GM15510 (cell line): ENCODE measurements at regions not wholly inside any gene's neighbourhood (a gene's known extent, or its start where the extent isn't known, plus 50 kb on each side); places are given as distances from the start of the nearest gene placed in this dataset.

Source experiments
- POLR2A ChIP-seq: IDR thresholded peaks from 3 replicates; pipeline ENCODE4 v1.6.1; 2011; ENCODE audit warnings: borderline replicate concordance; ENCODE audit not compliant: insufficient read length; ENCODE audit errors: extremely low read depth

DNA sequence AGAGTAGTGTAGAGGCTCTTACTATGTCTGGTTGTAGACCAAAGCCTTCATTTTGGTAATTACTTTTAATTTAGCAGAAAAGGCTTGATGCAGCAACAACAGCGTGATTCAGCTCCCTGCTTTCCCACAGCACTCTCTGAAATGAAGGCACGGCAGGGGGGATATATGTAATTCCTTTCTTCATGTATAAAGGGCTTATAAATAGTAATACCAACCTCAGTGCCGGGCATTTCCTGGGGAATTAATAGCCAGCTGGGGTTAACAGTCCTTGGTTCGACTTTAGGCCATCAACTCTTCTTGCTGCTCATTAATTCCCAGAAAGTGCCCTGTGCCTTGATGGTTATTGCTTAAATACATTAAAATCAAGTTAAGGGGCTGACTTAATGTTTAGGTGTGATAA lies 669.0 kb downstream of the ZNF674 start:
- no peak for TF ChIP-seq POLR2A

DNA sequence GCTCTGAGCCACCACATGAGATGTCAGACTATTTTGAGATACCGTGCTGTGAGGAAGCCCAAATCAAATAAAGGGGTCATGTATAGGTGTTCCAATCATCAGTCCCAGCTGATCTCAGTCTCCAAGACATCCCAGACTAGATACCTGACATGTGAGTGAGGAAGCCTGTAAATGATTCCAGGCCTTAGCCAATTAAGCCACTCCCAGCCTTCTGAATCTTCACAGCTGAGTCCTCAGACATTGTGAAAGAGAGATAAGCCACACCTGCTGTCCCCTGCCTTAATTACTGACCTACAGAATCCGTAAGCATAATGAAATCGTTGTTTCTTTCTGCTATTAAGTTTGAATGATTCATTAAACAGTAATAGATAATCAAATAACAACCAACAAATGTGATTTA lies 671.4 kb downstream of the ZNF674 start:
- TF ChIP-seq POLR2A = no peak

DNA sequence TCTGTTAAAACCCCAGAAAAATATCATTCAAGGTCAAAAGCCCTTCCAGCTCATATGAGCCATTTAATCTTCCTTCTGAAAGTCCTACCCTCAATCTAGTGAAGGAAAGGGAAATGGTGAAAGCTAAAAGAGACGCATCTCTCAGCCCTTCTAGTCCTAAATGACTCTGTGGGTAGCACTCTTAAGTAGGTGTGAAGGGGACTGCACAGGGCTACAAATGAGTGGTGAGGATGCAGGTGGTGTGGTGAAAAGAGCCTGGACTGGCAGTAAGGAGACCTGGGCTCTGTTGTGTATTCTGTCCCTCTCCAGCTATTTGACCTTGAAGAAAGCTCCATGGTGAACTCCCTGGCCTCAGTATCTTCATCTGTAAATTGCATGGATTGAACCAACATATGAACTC lies 671.8 kb upstream of the DIPK2B start:
- TF ChIP-seq POLR2A = no peak

DNA sequence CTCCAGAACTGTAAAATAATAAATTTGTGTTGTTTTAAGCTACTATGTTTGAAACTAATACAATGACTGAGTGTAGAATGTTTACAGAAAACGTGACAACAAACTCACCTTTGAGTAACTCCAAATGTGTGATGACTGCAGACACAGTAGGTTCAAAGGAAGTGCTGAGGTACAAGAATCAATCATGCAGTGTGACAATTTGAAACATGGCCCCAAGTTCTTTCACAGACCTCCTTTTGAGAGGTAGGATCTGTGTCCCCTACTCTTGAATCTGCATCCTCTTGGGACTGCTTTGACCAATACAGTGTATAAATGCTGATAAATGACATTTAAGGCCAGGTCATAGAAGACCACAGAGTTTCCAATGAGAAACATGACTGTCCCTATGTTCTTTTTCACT lies 667.7 kb upstream of the DIPK2B start:
- no peak for TF ChIP-seq POLR2A

DNA sequence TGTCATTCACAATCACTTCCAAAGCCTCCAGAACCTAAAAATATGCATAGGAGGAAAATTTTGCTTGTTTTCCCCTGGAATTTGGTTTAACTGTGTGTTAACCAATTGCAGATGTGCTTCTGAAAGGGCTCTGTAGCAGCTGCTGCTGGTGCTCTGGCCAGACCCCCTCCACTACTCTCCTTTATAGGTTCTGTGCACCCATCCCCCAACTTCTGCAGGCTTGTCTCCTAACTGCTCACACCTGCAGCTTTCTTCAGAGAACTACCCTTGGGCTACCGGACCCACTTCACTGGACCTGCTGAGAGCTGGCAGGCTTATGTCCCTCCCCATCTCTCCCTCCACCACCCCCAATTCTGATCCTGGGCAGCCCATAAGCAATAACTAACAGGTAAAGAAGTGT lies 662.1 kb upstream of the DIPK2B start:
- TF ChIP-seq POLR2A = no peak

DNA sequence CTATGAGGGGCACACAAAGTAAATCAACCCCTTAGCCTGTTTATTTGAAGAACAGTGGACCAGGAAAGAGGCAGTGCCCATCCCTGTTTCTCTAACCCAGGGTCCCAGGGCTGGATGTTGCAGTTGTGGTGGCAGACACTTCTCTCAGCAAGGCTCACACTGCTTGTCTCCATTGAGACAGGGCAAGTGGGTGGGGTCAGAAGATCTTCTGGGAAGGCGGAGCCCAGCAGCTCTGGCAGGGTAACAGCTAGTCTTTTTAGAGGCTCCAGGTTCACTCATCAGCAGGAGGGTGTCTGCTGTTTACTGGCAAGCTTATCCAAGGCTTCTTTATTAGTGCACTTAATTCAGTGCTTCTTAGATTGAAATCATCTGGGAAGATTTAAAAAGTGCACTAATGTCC lies 659.8 kb upstream of the DIPK2B start:
- no peak for TF ChIP-seq POLR2A

DNA sequence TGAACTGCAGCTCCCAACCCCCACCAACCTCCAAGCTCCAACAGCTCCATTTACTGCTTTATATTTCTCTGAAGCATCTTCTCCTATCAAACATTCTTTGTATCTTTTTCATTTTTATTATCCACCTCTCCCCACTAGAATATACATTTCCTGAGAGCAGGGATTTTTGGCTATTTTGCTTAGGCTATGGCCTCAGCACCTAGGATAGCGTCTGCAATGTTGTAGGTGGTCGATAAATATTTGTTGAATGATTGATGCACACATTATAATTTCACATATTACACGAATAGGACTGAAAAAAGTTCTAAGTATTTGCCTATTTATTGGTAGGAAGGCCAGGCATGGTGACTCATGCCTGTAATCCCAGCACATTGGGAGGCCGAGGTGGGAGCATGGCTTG lies 658.7 kb upstream of the DIPK2B start:
- TF ChIP-seq POLR2A = no peak

DNA sequence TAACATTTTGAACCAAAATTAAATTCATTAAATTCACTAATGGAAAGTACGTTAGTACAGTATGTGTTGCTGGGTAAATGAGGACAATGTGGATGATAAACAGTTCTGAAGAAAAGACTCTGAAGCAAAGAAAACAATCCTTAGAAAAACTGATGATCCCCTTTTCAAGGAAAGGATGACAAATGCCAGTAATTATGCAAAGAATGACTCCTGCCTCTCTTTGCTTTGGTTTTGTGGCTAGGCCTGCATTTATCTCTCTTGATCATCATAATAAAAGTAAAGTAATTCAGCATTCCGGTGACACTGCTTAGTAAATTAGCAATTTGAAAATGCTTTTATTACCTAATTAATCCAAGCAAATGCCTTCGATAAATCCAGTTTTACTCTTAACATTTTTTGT lies 652.2 kb upstream of the DIPK2B start:
- TF ChIP-seq POLR2A = no peak

DNA sequence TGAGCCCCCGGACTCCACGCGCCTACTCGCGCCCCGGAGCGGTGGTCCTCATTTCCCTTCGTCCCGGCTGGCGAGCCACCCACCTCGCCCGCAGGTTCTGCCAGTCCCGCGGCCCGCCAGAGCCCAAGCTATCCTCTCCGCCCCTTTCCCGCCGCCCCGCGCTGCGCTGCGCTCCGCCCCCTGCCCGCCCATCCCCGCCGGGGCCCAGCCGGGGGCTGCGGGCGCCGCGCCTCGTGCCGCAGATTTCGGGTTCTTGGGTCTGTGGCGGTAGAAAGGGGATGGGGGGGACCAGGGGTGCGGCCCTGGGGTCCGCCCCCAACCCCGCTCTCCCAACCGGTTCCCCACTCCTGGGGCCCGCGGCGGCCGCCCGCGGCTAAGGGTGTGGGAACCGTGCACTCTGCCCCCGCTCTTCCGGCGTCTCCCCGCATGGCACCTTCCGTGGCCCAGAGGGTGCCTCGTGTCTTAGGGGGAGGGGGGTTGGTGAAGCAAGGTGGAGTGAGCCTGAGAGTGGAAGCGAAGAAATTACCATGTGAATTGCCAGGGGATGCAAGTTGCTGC lies 650.8 kb upstream of the DIPK2B start:
- no peak for TF ChIP-seq POLR2A

DNA sequence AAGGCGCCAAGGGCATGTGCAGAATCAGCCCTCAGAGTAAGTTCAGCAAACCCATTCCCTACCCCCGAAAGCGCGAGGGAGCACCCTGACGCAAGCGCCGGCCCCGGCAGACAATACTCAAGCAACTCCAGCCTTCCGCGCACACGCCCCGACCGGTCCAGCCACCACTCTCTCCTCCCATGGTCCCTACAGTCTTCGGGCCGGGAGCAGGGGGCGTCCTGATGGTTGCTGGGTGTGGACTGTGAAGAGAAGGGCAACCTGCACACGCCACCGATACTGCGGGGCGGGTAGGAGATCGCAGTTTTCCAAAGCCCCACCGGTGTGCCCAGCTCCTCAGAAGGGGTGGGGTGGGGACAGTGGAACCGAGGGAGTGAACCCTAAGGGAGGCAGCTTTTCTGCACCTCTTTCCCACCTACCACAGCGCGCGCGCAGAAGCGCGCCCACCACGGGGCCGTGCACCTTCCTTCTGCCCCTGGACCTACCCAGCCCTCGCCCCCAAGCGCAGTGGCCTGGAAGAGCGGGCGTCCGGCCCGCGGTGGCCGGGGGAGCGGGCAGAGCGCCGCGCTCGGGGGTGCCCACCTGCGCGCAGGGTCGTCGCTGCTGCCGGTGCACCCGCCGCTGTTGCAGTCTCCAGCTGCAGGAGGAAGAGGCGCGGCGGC lies 650.2 kb upstream of the DIPK2B start:
- no peak for TF ChIP-seq POLR2A

DNA sequence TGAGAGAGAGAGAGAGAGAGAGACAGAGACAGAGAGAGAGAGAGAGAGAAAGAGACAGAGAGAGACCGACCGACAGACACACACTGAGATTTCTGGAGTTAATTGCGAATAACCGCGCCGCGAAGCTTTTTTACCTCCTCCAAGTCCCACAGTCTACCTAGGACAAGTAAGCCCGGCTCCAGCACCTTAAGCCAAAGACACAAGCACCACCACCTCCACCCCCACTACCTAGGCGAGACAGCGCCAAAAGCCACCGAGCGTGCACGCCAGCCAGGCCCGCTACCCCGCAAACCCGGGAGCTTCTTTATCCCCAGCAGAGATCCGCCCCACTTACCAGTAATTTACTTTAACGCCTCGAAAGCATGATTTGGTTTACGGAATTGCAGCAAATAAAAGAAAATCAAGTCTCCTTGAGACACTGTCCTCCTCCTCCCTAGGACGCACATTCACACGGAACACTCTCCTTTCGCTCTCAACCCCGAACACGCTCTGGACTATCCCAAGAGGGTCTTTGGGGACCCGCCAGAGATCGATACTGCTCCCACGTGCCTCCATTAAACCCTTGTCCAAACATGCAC lies 649.6 kb upstream of the DIPK2B start:
- no peak for TF ChIP-seq POLR2A

DNA sequence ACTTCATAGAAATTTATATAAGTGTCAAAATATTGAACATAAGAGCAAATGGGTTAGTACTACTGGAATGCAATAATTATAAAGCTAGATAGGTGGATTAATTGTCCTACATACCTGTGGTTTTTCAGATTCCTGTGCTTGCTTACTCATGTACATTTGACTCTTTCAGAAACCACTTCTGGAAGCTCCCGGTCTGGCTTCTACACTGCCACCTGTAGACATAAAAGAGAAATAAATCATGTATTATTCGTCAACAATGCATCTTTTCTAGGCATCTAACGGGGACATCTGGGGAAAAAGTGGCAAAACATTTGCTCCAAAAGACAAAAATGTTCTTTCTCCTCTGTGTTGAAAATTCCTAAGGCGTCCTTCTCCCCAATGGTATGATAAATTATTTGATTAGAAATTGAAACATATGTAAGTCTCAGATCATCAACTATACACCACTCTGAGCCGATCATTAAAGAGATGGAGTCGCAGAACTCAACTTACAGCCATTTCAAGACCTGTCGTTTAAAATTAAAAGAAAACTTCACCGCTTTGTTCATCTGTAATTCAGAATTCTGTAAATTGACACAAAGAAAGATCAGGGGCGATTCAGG lies 648.7 kb upstream of the DIPK2B start:
- TF ChIP-seq POLR2A = no peak

DNA sequence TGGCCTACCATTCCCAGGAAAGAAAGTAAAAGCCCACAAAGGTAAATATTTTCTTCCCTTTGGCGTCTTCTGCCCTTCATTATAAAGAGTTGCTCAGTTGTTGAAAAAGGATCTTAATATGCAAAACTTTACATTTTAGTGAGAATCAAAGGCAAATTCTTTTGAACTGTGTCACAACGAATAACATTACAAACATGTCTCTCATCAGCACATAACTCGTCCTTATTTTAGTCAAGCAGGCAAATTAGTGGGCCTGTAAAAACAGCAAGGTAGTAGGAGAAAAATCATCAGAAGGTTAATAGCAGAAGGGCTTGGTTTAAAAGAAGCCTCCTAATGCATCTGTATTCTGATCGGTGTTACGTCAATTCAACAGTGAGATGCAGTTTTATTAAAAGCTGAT lies 647.3 kb upstream of the DIPK2B start:
- TF ChIP-seq POLR2A = no peak

DNA sequence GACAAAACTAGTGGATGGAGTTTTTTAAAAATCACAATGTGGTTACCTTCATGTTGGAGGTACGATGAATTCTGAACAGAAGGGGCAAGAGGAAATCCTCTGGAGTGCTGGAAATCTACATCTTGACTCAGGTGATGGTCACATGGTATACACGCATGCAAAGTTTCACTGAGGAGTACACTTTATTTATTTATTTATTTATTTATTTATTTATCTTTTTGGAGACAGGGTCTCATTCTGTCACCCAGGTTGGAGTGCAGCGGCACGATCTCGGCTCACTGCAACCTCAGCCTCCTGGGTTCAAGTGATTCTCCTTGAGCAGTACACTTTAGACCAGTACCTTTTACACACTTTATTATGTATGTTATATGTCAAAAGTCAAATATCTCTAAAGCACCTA lies 645.7 kb upstream of the DIPK2B start:
- no peak for TF ChIP-seq POLR2A

DNA sequence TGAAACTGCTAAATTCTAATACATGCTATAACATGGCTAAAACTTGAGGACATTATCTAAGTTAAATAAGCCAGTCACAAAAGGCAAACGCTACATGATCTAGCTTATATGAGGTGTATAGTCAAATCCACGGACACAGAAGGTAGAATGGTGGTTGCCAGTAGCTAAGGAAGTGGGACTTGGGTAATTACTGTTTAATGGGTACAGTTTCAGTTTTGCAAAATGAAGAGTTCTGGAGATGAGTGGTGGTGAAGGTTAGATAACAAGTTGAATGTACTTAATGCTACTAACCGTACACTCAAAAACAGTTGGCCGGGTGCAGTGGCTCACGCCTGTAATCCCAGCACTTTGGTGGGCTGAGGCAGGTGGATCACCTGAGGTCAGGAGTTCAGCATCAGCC lies 644.5 kb upstream of the DIPK2B start:
- no peak for TF ChIP-seq POLR2A

DNA sequence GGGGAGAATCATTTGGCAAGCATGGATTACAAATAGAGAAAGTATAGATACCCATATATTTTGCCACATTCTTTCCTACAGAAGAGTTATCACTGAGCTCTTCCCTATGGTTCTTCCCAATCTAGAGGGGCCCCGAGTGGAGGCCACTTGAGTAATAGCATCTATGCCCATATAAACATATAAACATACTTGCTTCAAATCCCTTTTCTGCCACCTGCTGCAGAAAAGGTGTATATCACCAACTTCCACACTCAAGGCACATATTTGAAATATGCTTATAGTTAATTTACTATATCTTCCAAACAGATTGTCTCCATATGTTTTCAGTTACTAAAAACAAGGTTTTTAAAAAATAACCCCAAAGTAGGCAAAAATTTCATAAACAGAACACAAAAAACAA lies 642.8 kb upstream of the DIPK2B start:
- TF ChIP-seq POLR2A = no peak

DNA sequence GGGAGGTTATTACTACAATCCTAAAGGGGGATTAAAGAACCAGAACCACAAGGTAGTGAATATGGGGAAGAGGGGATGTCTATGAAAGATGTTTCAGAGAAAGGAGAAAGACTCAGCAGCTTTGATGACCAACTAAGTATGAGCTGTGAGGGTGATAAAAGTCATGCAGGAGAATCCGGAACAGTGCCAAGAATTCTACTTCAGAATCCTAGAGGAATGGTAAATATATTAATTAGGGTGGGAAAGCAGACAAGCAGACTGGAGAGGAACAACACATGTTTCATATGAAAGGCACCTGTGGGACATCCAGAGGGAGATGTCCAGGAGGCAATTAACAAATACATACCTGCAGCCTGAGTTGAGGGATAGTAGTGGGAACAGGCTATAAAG lies 642.2 kb upstream of the DIPK2B start:
- no peak for TF ChIP-seq POLR2A

DNA sequence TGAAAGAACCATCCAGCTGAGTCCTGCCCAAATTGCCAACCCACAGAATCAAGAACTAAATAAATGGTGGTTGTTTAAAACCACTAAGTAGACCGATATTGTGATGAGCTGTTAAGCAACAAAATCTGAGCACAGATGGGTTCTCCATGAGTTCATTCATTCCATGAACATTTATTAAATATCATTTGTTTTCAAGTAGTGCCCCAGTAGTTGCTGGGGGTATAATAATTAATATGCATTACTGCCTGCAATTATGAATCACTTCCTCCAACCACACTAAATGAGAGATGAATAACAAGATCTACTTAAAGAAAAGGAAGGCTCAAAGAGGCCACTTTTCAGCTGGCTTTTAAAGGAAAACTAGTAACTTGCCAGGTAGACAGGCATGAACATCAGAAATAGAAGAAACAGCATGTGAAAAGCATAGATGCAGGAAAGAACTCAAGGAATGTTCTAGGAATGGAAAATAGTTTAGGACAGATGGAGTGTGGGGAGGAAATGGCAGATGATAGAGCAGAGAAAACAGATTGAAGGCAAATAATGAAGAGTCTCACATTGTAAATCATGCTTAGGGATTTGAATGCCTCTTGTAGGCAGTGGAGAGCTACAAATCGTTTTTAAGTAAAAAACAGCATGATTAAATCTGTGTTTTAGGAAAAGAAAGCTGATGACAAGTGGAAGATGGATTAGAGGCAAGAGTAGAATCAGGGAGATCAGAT lies 641.7 kb upstream of the DIPK2B start:
- no peak for TF ChIP-seq POLR2A
